K562 (cell line): ENCODE measurements at regions not wholly inside any gene's neighbourhood (a gene's known extent, or its start where the extent isn't known, plus 50 kb on each side); places are given as distances from the start of the nearest gene placed in this dataset.

Experiments
- ATAC-seq: fragments of 200-7000 bp; cut with Tn5 transposase; 3 replicates; pipeline ENCODE4 v1.9.1; 2020; ENCODE audit warnings: moderate library complexity
- BruUV-seq: library from RNA; stranded (reverse); fragments of 400-500 nt; replicated peaks from 2 replicates; lab custom pipeline; 2021; lab: Mats Ljungman, UMichigan
- CTCF ChIA-PET: fragments of 300-600 bp; formaldehyde crosslinking; extraction: SDS; loops from one replicate; lab custom pipeline; 2021; ENCODE audit warnings: low intra/inter-chr PET ratio; lab: Yijun Ruan, JAX
- POLR2A ChIA-PET: fragments of 300-600, 350-650 bp; sonication (Branson Sonifier 250); formaldehyde crosslinking; extraction: SDS; loops from one replicate; lab custom pipeline; 2021; ENCODE audit warnings: antibody characterized with exemption, inconsistent platforms; lab: Yijun Ruan, JAX
- DNase-seq, 4 experiments: peaks; one replicate each; pipeline versions ENCODE4 v3.0.0 to v3.0.0-alpha.2; 2011 to 2018; ENCODE audit warnings: low spot score in 3 of 4, mixed read lengths in 3 of 4; ENCODE audit errors: extremely low read depth in 1 of 4
- FAIRE-seq: peaks from 2 replicates; lab custom pipeline; 2011; peaks lifted over from hg19 to GRCh38; lab: Jason Lieb, UNC
- H2AFZ ChIP-seq: 2 replicates; pipeline ENCODE4 v1.6.0; 2011; ENCODE audit warnings: low read depth, low read length, control low read depth, inconsistent platforms
- H3K27ac ChIP-seq: fragments of 200-600 bp; 3 replicates; pipeline ENCODE4 v1.8.0; 2011; ENCODE audit warnings: low read depth, mild to moderate bottlenecking, control low read depth, inconsistent platforms, low read length, moderate library complexity, mixed read lengths; ENCODE audit errors: extremely low read depth
- H3K27me3 ChIP-seq, 2 experiments: fragments of 300-600 bp in 1 of 2; 2 replicates in 1 of 2; 3 replicates in 1 of 2; pipeline versions ENCODE4 v1.6.0 to v1.8.0; 2011; ENCODE audit warnings: inconsistent platforms in 2 of 2, low read length in 2 of 2, mild to moderate bottlenecking in 1 of 2, mixed read lengths in 1 of 2, moderate library complexity in 1 of 2; ENCODE audit not compliant: control insufficient read depth in 2 of 2, insufficient read depth in 2 of 2
- H3K36me3 ChIP-seq: fragments of 300-600 bp; 3 replicates; pipeline ENCODE4 v1.8.0; 2011; ENCODE audit warnings: mild to moderate bottlenecking, low read length, inconsistent platforms; ENCODE audit not compliant: control insufficient read depth, insufficient read depth
- H3K4me1 ChIP-seq, 2 experiments: fragments of 200-600 bp in 1 of 2; replicated peaks in 1 of 2; 2 replicates in 1 of 2; 3 replicates in 1 of 2; pipeline versions ENCODE4 v1.5.1 to v1.8.0; 2011; ENCODE audit warnings: inconsistent platforms in 2 of 2, low read length in 2 of 2, mild to moderate bottlenecking in 1 of 2, mixed read lengths in 1 of 2, moderate library complexity in 1 of 2; ENCODE audit not compliant: control insufficient read depth in 2 of 2, insufficient read depth in 2 of 2
- H3K4me2 ChIP-seq: 2 replicates; pipeline ENCODE4 v1.6.1; 2011; ENCODE audit warnings: low read length, control low read depth, inconsistent platforms, mixed read lengths; ENCODE audit not compliant: insufficient read depth
- H3K4me3 ChIP-seq: fragments of 200-600 bp; sonication (generic), shearing (Covaris generic); 2 replicates; pipeline ENCODE4 v1.5.1; 2016; ENCODE audit warnings: control low read depth, inconsistent platforms
- H3K79me2 ChIP-seq: fragments of 200-600 bp; 3 replicates; pipeline ENCODE4 v1.8.0; 2011; ENCODE audit warnings: low read length, inconsistent platforms; ENCODE audit not compliant: control insufficient read depth, insufficient read depth
- H3K9ac ChIP-seq, 2 experiments: 2 replicates each; pipeline versions ENCODE4 v1.6.0 to v1.6.1; 2011; ENCODE audit warnings: low read depth in 2 of 2, low read length in 2 of 2, control low read depth in 1 of 2, inconsistent platforms in 1 of 2, mild to moderate bottlenecking in 1 of 2, mixed read lengths in 1 of 2; ENCODE audit not compliant: insufficient read depth in 1 of 2
- H3K9me1 ChIP-seq: one replicate; pipeline ENCODE4 v1.6.0; 2011; ENCODE audit warnings: inconsistent platforms, mild to moderate bottlenecking, low read length, moderate library complexity; ENCODE audit not compliant: control insufficient read depth, insufficient read depth
- H3K9me3 ChIP-seq: replicated peaks from 2 replicates; pipeline ENCODE4 v1.5.1; 2011; ENCODE audit warnings: low read depth, low read length, inconsistent platforms; ENCODE audit not compliant: control insufficient read depth, insufficient read depth
- H4K20me1 ChIP-seq: replicated peaks from 2 replicates; pipeline ENCODE4 v1.6.1; 2011; ENCODE audit warnings: low read length, inconsistent platforms, mixed read lengths; ENCODE audit not compliant: control insufficient read depth, insufficient read depth
- ARNT ChIP-seq, 2 experiments: fragments of 450-650 bp; IDR thresholded peaks; 2 replicates each; pipeline ENCODE4 v1.6.1; 2016; ENCODE audit warnings: mild to moderate bottlenecking in 1 of 2
- EHMT2 ChIP-seq: fragments of 450-650 bp; IDR thresholded peaks from 2 replicates; pipeline ENCODE4 v1.6.1; 2018; ENCODE audit warnings: antibody characterized with exemption
- HCFC1 ChIP-seq: IDR thresholded peaks from 2 replicates; pipeline ENCODE4 v1.6.1; 2012; ENCODE audit warnings: low read depth, low read length, improper control_type of control experiment
- KLF1 ChIP-seq: fragments of 450-650 bp; IDR thresholded peaks from 2 replicates; pipeline ENCODE4 v1.6.1; 2016; ENCODE audit warnings: missing genetic modification characterization, missing compliant biosample characterization
- NCOA4 ChIP-seq: fragments of 450-650 bp; IDR thresholded peaks from 2 replicates; pipeline ENCODE4 v1.6.1; 2018; ENCODE audit warnings: mild to moderate bottlenecking; ENCODE audit not compliant: partially characterized antibody
- POU5F1 ChIP-seq: fragments of 150-350 bp; IDR thresholded peaks from 2 replicates; pipeline ENCODE4 v1.6.1; 2014; ENCODE audit warnings: borderline replicate concordance, low read length, low read depth, mild to moderate bottlenecking; ENCODE audit not compliant: partially characterized antibody
- PPARD ChIP-seq: fragments of 250-450 bp; sonication (Bioruptor Pico); IDR thresholded peaks from 2 replicates; pipeline ENCODE4 v1.8.0; 2022; ENCODE audit warnings: inconsistent platforms, mild to moderate bottlenecking, moderate library complexity
- RAD51 ChIP-seq: fragments of 450-650 bp; IDR thresholded peaks from 2 replicates; pipeline ENCODE4 v1.7.1; 2016; ENCODE audit warnings: low read depth, mild to moderate bottlenecking, borderline replicate concordance
- SAP30 ChIP-seq: fragments of 200-600 bp; sonication (generic); IDR thresholded peaks from 2 replicates; pipeline ENCODE4 v1.6.1; 2012; ENCODE audit warnings: borderline replicate concordance, low read depth, mild to moderate bottlenecking, moderate library complexity, low read length, control low read depth, inconsistent platforms; ENCODE audit not compliant: insufficient read depth, poor library complexity, severe bottlenecking
- SMAD1 ChIP-seq: fragments of 150-350 bp; IDR thresholded peaks from 2 replicates; pipeline ENCODE4 v1.6.1; 2014; ENCODE audit warnings: low read length, low read depth; ENCODE audit not compliant: partially characterized antibody
- TFE3 ChIP-seq: fragments of 450-650 bp; formaldehyde crosslinking; IDR thresholded peaks from 2 replicates; pipeline ENCODE4 v1.4.0; 2020; ENCODE audit warnings: mild to moderate bottlenecking, mixed read lengths
- ZNF639 ChIP-seq, 2 experiments: fragments of 200-800 bp in 1 of 2; sonication (Bioruptor generic) in 1 of 2; sonication (generic) in 1 of 2; formaldehyde crosslinking in 1 of 2; IDR thresholded peaks in 1 of 2; conservative IDR thresholded peaks in 1 of 2; 2 replicates each; pipeline versions ENCODE4 v1.5.0 to v1.6.1; 2016 to 2020; ENCODE audit warnings: missing compliant biosample characterization in 1 of 2, missing genetic modification characterization in 1 of 2, missing genetic modification reagents in 1 of 2
- WGBS: fragments of 100-300 bp; shearing (Covaris generic); methylation state at CpG from one replicate; pipeline ENCODE4 v1.1.6; 2016; ENCODE audit warnings: low coverage, mixed read lengths; ENCODE audit not compliant: insufficient coverage; ENCODE audit errors: missing lambda C conversion rate; 5-methylcytosine and 5-hydroxymethylcytosine counted together
- in situ Hi-C: fragments of 300-500 bp; cut with MboI; formaldehyde crosslinking; loops from 4 replicates; pipeline ENCODE4 v1.15.0; 2018; ENCODE audit warnings: inconsistent platforms, mixed read lengths
- intact Hi-C: fragments of 100-400 bp; cut with micrococcal nuclease; formaldehyde crosslinking; loops from 2 replicates; pipeline ENCODE4 v1.14.2; 2022

GRCh38 chr18:38898167-38898566 lies 1332.6 kb upstream of the CELF4 start:
- no peaks in the 10 kb centered on the region for H3K79me2 ChIP-seq
- WGBS = 0% methylated on average over 3 of the region's 3 CpGs
- DNase-seq (no peak), FAIRE-seq (no peak)
- TF ChIP-seq ARNT (IDR thresholded peaks at IDR 0.05) = no peak
- TF ChIP-seq, all 486 proteins: peak for 0
- H3K27ac ChIP-seq = no peak overlapping the region
- intact Hi-C loops (no loop called here), in situ Hi-C loops (no loop called here)
- H3K4me2 ChIP-seq = no peak overlapping the region
- ChIA-PET CTCF (no interaction called here), POLR2A (interaction anchor here (0.6 kb wide), 1 partner anchor 456 kb away, joined by 3 read pairs; no protein-coding TSS in a partner anchor)
- H3K27me3 ChIP-seq = no peaks in the 10 kb centered on the region
- H3K9me1 ChIP-seq = no peaks in the 10 kb centered on the region
- no peak overlapping the region for H3K9ac ChIP-seq
- H3K9me3 ChIP-seq = no peaks in the 10 kb centered on the region; the same call in 1 of the 2 replicates
- no peak overlapping the region for H3K4me3 ChIP-seq
- no peak for ATAC-seq
- no peaks in the 10 kb centered on the region for H3K36me3 ChIP-seq
- no peak overlapping the region for H2AFZ ChIP-seq
- no peaks in the 10 kb centered on the region for H3K4me1 ChIP-seq
- BruUV-seq = no TSS peak
- no peaks in the 10 kb centered on the region for H4K20me1 ChIP-seq

GRCh38 chr18:38895560-38895959 lies 1330.0 kb upstream of the CELF4 start:
- BruUV-seq = no TSS peak
- H3K36me3 ChIP-seq = no peaks in the 10 kb centered on the region
- H3K79me2 ChIP-seq = no peaks in the 10 kb centered on the region
- intact Hi-C loops = no loop called here
- POLR2A ChIA-PET = no interaction called here
- no peak overlapping the region for H3K4me2 ChIP-seq
- ATAC-seq (no peak), FAIRE-seq (no peak), DNase-seq (no peak)
- CTCF ChIA-PET = no interaction called here
- in situ Hi-C loops = no loop called here
- no peaks in the 10 kb centered on the region for H4K20me1 ChIP-seq
- H3K9ac ChIP-seq = no peak overlapping the region
- H3K27me3 ChIP-seq = no peaks in the 10 kb centered on the region
- 0% methylated on average over 2 of the region's 2 CpGs for WGBS
- no peaks in the 10 kb centered on the region for H3K9me1 ChIP-seq
- H2AFZ ChIP-seq = no peak overlapping the region
- no peak overlapping the region for H3K4me3 ChIP-seq
- no peaks in the 10 kb centered on the region for H3K4me1 ChIP-seq
- H3K9me3 ChIP-seq = no peaks in the 10 kb centered on the region; the same call in 1 of the 2 replicates
- H3K27ac ChIP-seq = no peak overlapping the region
- TF ChIP-seq ZNF639 (CRISPR knock-in tag; conservative IDR thresholded peaks at IDR 0.05 in 1 of 2, IDR thresholded peaks at IDR 0.05 in 1 of 2) (no peak), TFE3 (CRISPR knock-in tag) (no peak), KLF1 (tag) (no peak), EHMT2 (no peak), PPARD (CRISPR knock-in tag) (no peak), SMAD1 (no peak), HCFC1 (no peak), SAP30 (no peak), POU5F1 (no peak), RAD51 (no peak), NCOA4 (no peak)
